SH-SY5Y (cell line): ENCODE measurements at regions not wholly inside any gene's neighbourhood (a gene's known extent, or its start where the extent isn't known, plus 50 kb on each side); places are given as distances from the start of the nearest gene placed in this dataset.

ENCODE experiments used
- GATA2 ChIP-seq: IDR thresholded peaks from 2 replicates; pipeline ENCODE4 v1.6.1; 2011; ENCODE audit warnings: mild to moderate bottlenecking, low read depth, low read length
- GATA3 ChIP-seq: IDR thresholded peaks from 2 replicates; pipeline ENCODE4 v1.6.1; 2011; ENCODE audit warnings: low read depth, mild to moderate bottlenecking, low read length, moderate library complexity

- TF ChIP-seq GATA2, result no peak
- TF ChIP-seq GATA3, result no peak
Measured at GRCh38 chr2:172225786-172226185, 123.1 kb upstream of the DLX2 start.
